ENCODE measurements at regions not wholly inside any gene's neighbourhood (a gene's known extent, or its start where the extent isn't known, plus 50 kb on each side); places are given as distances from the start of the nearest gene placed in this dataset.

DNA sequence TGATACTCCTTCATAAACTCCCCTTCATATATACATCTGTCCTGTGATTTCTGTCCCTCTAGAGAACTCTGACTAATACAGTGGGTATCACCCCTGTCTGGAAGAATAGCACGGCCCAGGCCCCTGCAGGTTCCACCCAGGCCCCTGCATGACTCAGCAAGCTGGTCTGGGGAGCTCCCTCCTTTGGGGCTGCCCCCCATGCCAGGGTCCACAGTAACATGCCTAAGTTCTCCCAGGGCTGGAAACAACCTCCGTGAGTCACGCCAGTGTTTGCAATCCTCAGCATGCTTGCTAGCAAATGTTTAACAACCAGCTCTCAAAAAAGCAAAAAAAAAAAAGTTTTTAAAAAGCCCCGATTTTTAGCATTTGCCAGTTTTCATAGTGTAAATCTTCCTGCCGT lies 134.3 kb upstream of the CDH4 start:
- TF ChIP-seq POLR2AphosphoS5 (IDR thresholded peaks at IDR 0.05; ENCODE audit: low read depth, low read length), result no peak
- no peak for TF ChIP-seq FOXP2 (optimal IDR thresholded peaks at IDR 0.05; ENCODE audit: borderline replicate concordance, extremely low read depth, extremely low read length, insufficient read depth)

Data from PFSK-1 (cell line).